Activated CD4-positive, CD25-positive, alpha-beta regulatory T cell treated with anti-CD3 and anti-CD28 coated beads, Interleukin-2, amount 50 U/mL, for 24 hours (primary cell): ENCODE measurements at regions not wholly inside any gene's neighbourhood (a gene's known extent, or its start where the extent isn't known, plus 50 kb on each side); places are given as distances from the start of the nearest gene placed in this dataset.
"Not testable (repeated sequence)": the region's sequence is repeated elsewhere in the genome, so short reads cannot be mapped to it uniquely, and the experiment has no call there.

Source experiments
- ATAC-seq, 2 donors: fragments of 150-1000 bp; cut with Tn5 transposase; one replicate each; pipeline ENCODE4 v1.10.0; 2021; ENCODE audit warnings: mild to moderate bottlenecking in 1 of 2, moderate library complexity in 1 of 2

GRCh38 chr6:113359155-113360140, 497.7 kb upstream of the MARCKS start:
- ATAC-seq, result no peak

GRCh38 chr6:113361014-113361645, 496.0 kb upstream of the MARCKS start:
- ATAC-seq, result no peak

GRCh38 chr6:113362301-113363047, 494.7 kb upstream of the MARCKS start:
- no peak for ATAC-seq

GRCh38 chr6:113363048-113363798, 493.9 kb upstream of the MARCKS start:
- no peak for ATAC-seq

- ATAC-seq, result no peak
These were observed 493.3 kb upstream of the MARCKS start for GRCh38 chr6:113363866-113364265.

GRCh38 chr6:113364766-113365165, 492.4 kb upstream of the MARCKS start:
- ATAC-seq, result no peak

GRCh38 chr6:113365191-113365590, 492.0 kb upstream of the MARCKS start:
- no peak for ATAC-seq

- no peak for ATAC-seq
These were observed 490.6 kb upstream of the MARCKS start for GRCh38 chr6:113366505-113366904.

- ATAC-seq, result no peak
These were observed 486.3 kb upstream of the MARCKS start for GRCh38 chr6:113370508-113371502.

GRCh38 chr6:113375466-113375865, 481.7 kb upstream of the MARCKS start:
- ATAC-seq, result not testable (repeated sequence)

GRCh38 chr6:113375950-113376846, 480.9 kb upstream of the MARCKS start:
- no peak for ATAC-seq

GRCh38 chr6:113376847-113377165, 480.3 kb upstream of the MARCKS start:
- no peak for ATAC-seq

GRCh38 chr6:113377362-113377942, 479.7 kb upstream of the MARCKS start:
- ATAC-seq, result no peak

GRCh38 chr6:113380591-113380990, 476.6 kb upstream of the MARCKS start:
- no peak for ATAC-seq

- no peak for ATAC-seq
These were observed 475.9 kb upstream of the MARCKS start for GRCh38 chr6:113381232-113381631.

- no peak for ATAC-seq
These were observed 475.2 kb upstream of the MARCKS start for GRCh38 chr6:113381959-113382358.

GRCh38 chr6:113383701-113384100, 473.4 kb upstream of the MARCKS start:
- no peak for ATAC-seq

GRCh38 chr6:113385020-113385431, 472.1 kb upstream of the MARCKS start:
- no peak for ATAC-seq

GRCh38 chr6:113388996-113389395, 468.1 kb upstream of the MARCKS start:
- ATAC-seq, result no peak

- ATAC-seq, result no peak
These were observed 464.5 kb upstream of the MARCKS start for GRCh38 chr6:113392551-113393055.
